Heart left ventricle (tissue), 16 donors: ENCODE measurements at regions not wholly inside any gene's neighbourhood (a gene's known extent, or its start where the extent isn't known, plus 50 kb on each side); places are given as distances from the start of the nearest gene placed in this dataset.
A peak's percentile ranks its signal among the peaks of the same experiment; 100 is the strongest.

Experiments used
- ATAC-seq, 4 donors: fragments of 200-7000 bp; cut with Tn5 transposase; one replicate each; pipeline ENCODE4 v1.9.1; 2020 to 2022; ENCODE audit warnings: moderate library complexity in 4 of 4, mild to moderate bottlenecking in 3 of 4, moderate number of reproducible peaks in 1 of 4
- DNase-seq, 5 donors: peaks; one replicate each; pipeline ENCODE4 v3.0.0-alpha.2; 2020
- H3K27ac ChIP-seq, 12 donors: fragments of 200-600 bp; sonication (generic) in 4 of 12; one replicate each; pipeline versions ENCODE4 v1.5.0 to v1.8.0; 2016 to 2022; ENCODE audit warnings: mild to moderate bottlenecking in 2 of 12
- H3K27me3 ChIP-seq, 9 donors: fragments of 200-600 bp; sonication (generic) in 2 of 9; one replicate each; pipeline versions ENCODE4 v1.5.1 to v1.8.0; 2016 to 2022; ENCODE audit warnings: mild to moderate bottlenecking in 3 of 9
- H3K36me3 ChIP-seq, 9 donors: fragments of 200-600 bp; sonication (generic) in 2 of 9; one replicate each; pipeline versions ENCODE4 v1.5.0 to v1.8.0; 2018 to 2022; ENCODE audit warnings: mild to moderate bottlenecking in 2 of 9
- H3K4me1 ChIP-seq, 12 donors: fragments of 200-600 bp; sonication (generic) in 4 of 12; one replicate each; pipeline versions ENCODE4 v1.5.0 to v1.8.0; 2016 to 2022; ENCODE audit warnings: mild to moderate bottlenecking in 3 of 12
- H3K4me3 ChIP-seq, 12 donors: fragments of 200-600 bp; sonication (generic) in 4 of 12; one replicate each; pipeline versions ENCODE4 v1.5.0 to v1.8.0; 2017 to 2022; ENCODE audit warnings: mild to moderate bottlenecking in 9 of 12, moderate library complexity in 4 of 12
- H3K9me3 ChIP-seq, 12 donors: fragments of 200-600 bp; sonication (generic) in 4 of 12; one replicate each; pipeline versions ENCODE4 v1.5.0 to v1.8.0; 2016 to 2022; ENCODE audit warnings: mild to moderate bottlenecking in 1 of 12
- POLR2A ChIP-seq, 2 donors: fragments of 450-650 bp; IDR thresholded peaks; one replicate each; pipeline ENCODE4 v1.6.1; 2017; ENCODE audit warnings: antibody characterized with exemption in 2 of 2, mild to moderate bottlenecking in 2 of 2, moderate library complexity in 2 of 2
- WGBS, 4 donors: extraction: QIAGEN DNeasy Blood & Tissue Kit in 2 of 4; methylation state at CpG; one replicate each; pipeline versions ENCODE4 v1.1.5 to v1.1.7; 2013 to 2018; 5-methylcytosine and 5-hydroxymethylcytosine counted together
- intact Hi-C, 10 donors: fragments of 100-400 bp; cut with DNase I; formaldehyde crosslinking; loops; one replicate each; pipeline versions ENCODE4 v1.11.1 to v1.14.2; 2022
- TF ChIP-seq, protein P1 (sequence below), 12 donors: fragments of 200-600 bp; sonication (generic) in 4 of 12; IDR thresholded peaks; one replicate each; pipeline versions ENCODE4 v1.5.0 to v1.8.0; 2018 to 2022; ENCODE audit warnings: antibody characterized with exemption in 12 of 12, mild to moderate bottlenecking in 5 of 12
- donor health status: ischemic (EF 13 %, LVEDD 7.1; RV severe dilation, severe dysfunction).
- donor health status: healthy with polysubstance abuse.
- donor health status: DM: no; HTN: yes; CAD: no.
- donor health status: DM: no; HTN: no; CAD: no.
- donor health status: ischemic (EF 25% LVEDD 6.9; RV normal size, moderate dysfunction).
- donor health status: ischemic (EF 25% LVEDD 5.7; RV mildly dilated, moderate dysfunction).
- donor health status: healthy.
- donor health status: DM: yes; HTN: yes; CAD: no.
- donor health status: ischemic (EF 35%, LVEDD 5.7; RV mildly dilated, moderate dysfunction).
- donor health status: nonischemic (EF 11% LVEDD 7.7; RV severe dilation, severe dysfunction).
- donor health status: DM: yes; HTN: yes; CAD: no.
- donor health status: PGD.
- donor health status: ischemic (EF 29% LVEDD 5.4; RV normal size, mild dysfunction).
- donor health status: nonischemic (EF 23%, LVEDD 6.1; RV moderate dilation, normal function).

DNA sequence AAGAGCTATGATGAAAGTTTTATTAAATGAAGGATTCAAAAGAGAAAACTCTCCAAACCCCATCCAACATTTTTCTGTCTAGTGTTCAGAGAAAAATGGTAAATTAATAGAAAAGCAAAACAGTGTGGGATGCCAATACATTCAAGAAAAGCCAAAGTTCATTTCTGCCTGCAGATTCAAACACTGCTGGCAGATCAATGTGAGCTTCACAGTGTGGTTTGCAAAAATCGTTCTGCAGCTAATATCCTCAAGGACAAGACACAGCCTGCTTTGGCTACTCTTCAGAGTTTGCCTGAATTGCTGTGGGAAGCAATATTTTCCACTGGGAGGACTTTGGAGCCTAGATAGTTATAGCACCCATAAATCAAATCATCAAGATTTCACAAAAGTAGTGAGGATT lies 619.9 kb upstream of the SUCLG2 start:
- no peak for DNase-seq
- no peaks in the 10 kb centered on the region for H3K9me3 ChIP-seq
- intact Hi-C loops, result no loop called here
- ATAC-seq, result no peak
- no peaks in the 10 kb centered on the region for H3K4me1 ChIP-seq
- no peaks in the 10 kb centered on the region for H3K27me3 ChIP-seq
- H3K36me3 ChIP-seq, result no peaks in the 10 kb centered on the region
- 35 to 40% (median 37%) methylated on average over 1 of the region's 1 CpG for WGBS, 4 donors
- no peak overlapping the region for H3K27ac ChIP-seq
- TF ChIP-seq, protein P1, sequence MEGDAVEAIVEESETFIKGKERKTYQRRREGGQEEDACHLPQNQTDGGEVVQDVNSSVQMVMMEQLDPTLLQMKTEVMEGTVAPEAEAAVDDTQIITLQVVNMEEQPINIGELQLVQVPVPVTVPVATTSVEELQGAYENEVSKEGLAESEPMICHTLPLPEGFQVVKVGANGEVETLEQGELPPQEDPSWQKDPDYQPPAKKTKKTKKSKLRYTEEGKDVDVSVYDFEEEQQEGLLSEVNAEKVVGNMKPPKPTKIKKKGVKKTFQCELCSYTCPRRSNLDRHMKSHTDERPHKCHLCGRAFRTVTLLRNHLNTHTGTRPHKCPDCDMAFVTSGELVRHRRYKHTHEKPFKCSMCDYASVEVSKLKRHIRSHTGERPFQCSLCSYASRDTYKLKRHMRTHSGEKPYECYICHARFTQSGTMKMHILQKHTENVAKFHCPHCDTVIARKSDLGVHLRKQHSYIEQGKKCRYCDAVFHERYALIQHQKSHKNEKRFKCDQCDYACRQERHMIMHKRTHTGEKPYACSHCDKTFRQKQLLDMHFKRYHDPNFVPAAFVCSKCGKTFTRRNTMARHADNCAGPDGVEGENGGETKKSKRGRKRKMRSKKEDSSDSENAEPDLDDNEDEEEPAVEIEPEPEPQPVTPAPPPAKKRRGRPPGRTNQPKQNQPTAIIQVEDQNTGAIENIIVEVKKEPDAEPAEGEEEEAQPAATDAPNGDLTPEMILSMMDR (IDR thresholded peaks at IDR 0.05), result no peak
- TF ChIP-seq POLR2A (IDR thresholded peaks at IDR 0.05), result no peak
- H3K4me3 ChIP-seq, result no peak overlapping the region

DNA sequence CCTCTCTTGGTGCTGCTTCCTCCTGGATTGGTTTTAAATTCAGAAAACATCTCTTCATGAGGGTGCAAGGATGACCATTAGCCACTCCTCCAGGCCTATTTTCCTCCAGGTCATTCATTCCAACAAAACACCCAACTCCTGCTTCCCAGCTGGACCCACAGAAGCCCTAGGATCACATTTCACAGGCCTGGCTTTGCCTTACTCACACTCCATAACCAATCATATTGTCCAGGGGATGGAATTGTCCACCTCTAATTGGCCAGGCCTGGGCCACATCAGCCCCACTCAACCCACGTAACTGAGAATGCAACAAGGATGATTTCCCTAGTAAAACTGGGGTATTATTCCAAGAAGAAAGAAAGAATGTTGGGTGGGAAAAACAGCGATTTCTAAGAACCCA lies 616.7 kb upstream of the SUCLG2 start:
- no peak overlapping the region for H3K27ac ChIP-seq
- DNase-seq, result no peak

DNA sequence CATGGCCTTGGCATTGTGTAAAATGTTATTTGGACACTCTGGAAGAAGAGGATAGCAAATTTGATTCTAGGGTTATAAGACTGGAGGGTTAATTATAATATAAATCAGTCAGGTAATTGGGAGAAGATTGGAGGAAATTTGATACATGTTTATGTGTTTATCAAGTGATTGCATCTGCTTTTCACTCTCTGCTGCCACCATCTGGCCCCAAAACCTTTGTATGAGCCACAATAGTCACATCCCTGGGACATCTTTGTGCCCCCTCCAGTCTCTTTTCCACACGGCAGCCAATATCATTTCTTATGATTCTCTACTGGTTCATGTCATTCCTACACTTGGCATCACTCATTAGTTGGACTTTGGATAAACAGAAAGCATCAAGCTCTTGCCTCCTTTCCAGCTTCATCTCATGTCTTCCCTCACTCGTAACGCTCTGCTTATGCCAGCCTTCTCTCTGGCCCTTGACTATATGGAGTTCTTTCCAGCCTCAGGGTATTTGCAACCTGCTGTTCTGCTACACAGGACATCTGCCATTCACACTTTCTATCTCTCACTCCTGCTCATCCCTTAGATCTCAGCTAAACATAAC lies 602.3 kb upstream of the SUCLG2 start:
- Histone ChIP-seq H3K9me3 (peaks cover 0 to 3% (median 0%) of the 10 kb centered on the region in 12 donors), H3K36me3 (no peaks in the 10 kb centered on the region), H3K4me3 (no peak overlapping the region), H3K4me1 (no peaks in the 10 kb centered on the region), H3K27ac (no peak overlapping the region), H3K27me3 (no peaks in the 10 kb centered on the region)
- no peak for TF ChIP-seq POLR2A (IDR thresholded peaks at IDR 0.05)
- TF ChIP-seq, protein P1 (IDR thresholded peaks at IDR 0.05), result peak in 1 of 12 donors; percentile 24
- 63 to 69% (median 66%) methylated on average over 3 of the region's 3 CpGs for WGBS, 4 donors
- DNase-seq (no peak), ATAC-seq (no peak)
- intact Hi-C loops, result no loop called here

More for the DNA sequence above, 616.7 kb upstream of the SUCLG2 start:
- H3K27me3 ChIP-seq, result no peaks in the 10 kb centered on the region
- intact Hi-C loops, result no loop called here
- 61 to 67% (median 64%) methylated on average over 2 of the region's 2 CpGs for WGBS, 4 donors
- no peaks in the 10 kb centered on the region for H3K9me3 ChIP-seq
- H3K36me3 ChIP-seq, result no peaks in the 10 kb centered on the region
- H3K4me3 ChIP-seq, result no peak overlapping the region
- no peak for ATAC-seq
- H3K4me1 ChIP-seq, result no peaks in the 10 kb centered on the region
- TF ChIP-seq POLR2A (IDR thresholded peaks at IDR 0.05), result no peak
- TF ChIP-seq, protein P1 (IDR thresholded peaks at IDR 0.05), result no peak

DNA sequence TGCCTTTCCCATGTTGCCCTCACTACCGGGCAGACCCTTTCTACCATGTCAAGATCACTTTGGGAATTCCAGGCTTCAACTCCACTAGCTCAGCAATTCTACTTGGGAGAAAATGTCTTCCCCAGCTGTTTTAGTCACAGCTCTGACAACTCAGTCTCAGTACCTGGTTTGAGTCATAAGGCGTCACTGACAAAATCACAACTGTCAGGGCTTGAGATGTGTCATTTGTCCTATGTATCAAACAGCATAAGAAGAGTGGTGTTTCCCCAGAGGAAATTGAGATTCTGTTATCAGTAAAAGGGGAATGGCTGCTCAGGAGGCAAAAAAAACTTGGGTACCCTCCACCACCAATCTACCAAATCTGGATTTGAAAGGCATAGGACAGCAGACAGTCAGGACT lies 594.9 kb upstream of the SUCLG2 start:
- H3K27me3 ChIP-seq, result no peaks in the 10 kb centered on the region
- H3K9me3 ChIP-seq, result no peaks in the 10 kb centered on the region
- H3K4me1 ChIP-seq, result no peaks in the 10 kb centered on the region
- WGBS, 4 donors, result 56 to 73% (median 70%) methylated on average over 2 of the region's 2 CpGs
- H3K27ac ChIP-seq, result no peak overlapping the region
- H3K36me3 ChIP-seq, result no peaks in the 10 kb centered on the region
- DNase-seq, result no peak
- no peak overlapping the region for H3K4me3 ChIP-seq
- intact Hi-C loops, result no loop called here
- no peak for TF ChIP-seq POLR2A (IDR thresholded peaks at IDR 0.05)
- TF ChIP-seq, protein P1 (IDR thresholded peaks at IDR 0.05), result no peak
- no peak for ATAC-seq
